NCI-H510A (cell line): ENCODE measurements at regions not wholly inside any gene's neighbourhood (a gene's known extent, or its start where the extent isn't known, plus 50 kb on each side); places are given as distances from the start of the nearest gene placed in this dataset.

Source experiments
- DNase-seq: peaks from one replicate; lab custom pipeline; 2025; lab: John Stamatoyannopoulos, UW

- no peak for DNase-seq
Measured at GRCh38 chr11:97414801-97415200, 1025.0 kb downstream of the JRKL start.

GRCh38 chr11:97419729-97420128 lies 1029.9 kb downstream of the JRKL start:
- DNase-seq = no peak

GRCh38 chr11:97428247-97428790 lies 1038.5 kb downstream of the JRKL start:
- no peak for DNase-seq

- DNase-seq = no peak
Measured at GRCh38 chr11:97430877-97431276, 1041.1 kb downstream of the JRKL start.

- DNase-seq = no peak
Measured at GRCh38 chr11:97432926-97433325, 1043.1 kb downstream of the JRKL start.

- DNase-seq = no peak
Measured at GRCh38 chr11:97445561-97445960, 1055.7 kb downstream of the JRKL start.

- DNase-seq = no peak
Measured at GRCh38 chr11:97451441-97451840, 1061.6 kb downstream of the JRKL start.

GRCh38 chr11:97454988-97455387 lies 1065.2 kb downstream of the JRKL start:
- DNase-seq = no peak

- no peak for DNase-seq
Measured at GRCh38 chr11:97460091-97460490, 1070.3 kb downstream of the JRKL start.

- DNase-seq = no peak
Measured at GRCh38 chr11:97461044-97461880, 1071.4 kb downstream of the JRKL start.

GRCh38 chr11:97461934-97462333 lies 1072.1 kb downstream of the JRKL start:
- DNase-seq = peak; percentile 6

GRCh38 chr11:97463891-97464290 lies 1074.1 kb downstream of the JRKL start:
- DNase-seq = no peak

- DNase-seq = no peak
Measured at GRCh38 chr11:97471480-97471879, 1081.7 kb downstream of the JRKL start.

GRCh38 chr11:97487387-97487786 lies 1097.6 kb downstream of the JRKL start:
- no peak for DNase-seq

GRCh38 chr11:97498891-97499290 lies 1109.1 kb downstream of the JRKL start:
- DNase-seq = no peak

- no peak for DNase-seq
Measured at GRCh38 chr11:97502201-97502600, 1112.4 kb downstream of the JRKL start.

- no peak for DNase-seq
Measured at GRCh38 chr11:97506076-97506759, 1116.4 kb downstream of the JRKL start.

GRCh38 chr11:97514446-97514845 lies 1124.6 kb downstream of the JRKL start:
- no peak for DNase-seq

- no peak for DNase-seq
Measured at GRCh38 chr11:97516688-97517087, 1126.9 kb downstream of the JRKL start.

GRCh38 chr11:97525273-97525672 lies 1135.5 kb downstream of the JRKL start:
- DNase-seq = no peak

- DNase-seq = no peak
Measured at GRCh38 chr11:97537407-97538150, 1147.8 kb downstream of the JRKL start.

GRCh38 chr11:97544431-97544830 lies 1154.6 kb downstream of the JRKL start:
- no peak for DNase-seq
